H1 (cell line): ENCODE measurements at regions not wholly inside any gene's neighbourhood (a gene's known extent, or its start where the extent isn't known, plus 50 kb on each side); places are given as distances from the start of the nearest gene placed in this dataset.

Experiments used
- BRCA1 ChIP-seq: IDR thresholded peaks from 2 replicates; pipeline ENCODE4 v1.6.1; 2012; ENCODE audit warnings: low read depth, low read length, improper control_type of control experiment
- CHD2 ChIP-seq: IDR thresholded peaks from 2 replicates; pipeline ENCODE4 v1.6.1; 2012; ENCODE audit warnings: low read length, improper control_type of control experiment
- CTCF ChIP-seq, 3 experiments: IDR thresholded peaks; 1 replicate in 2 of 3; 2 replicates in 1 of 3; pipeline versions ENCODE4 v1.5.1 to v1.6.1; 2011; ENCODE audit warnings: low read length in 3 of 3, mild to moderate bottlenecking in 3 of 3, inconsistent platforms in 2 of 3, low read depth in 1 of 3, moderate library complexity in 1 of 3; ENCODE audit not compliant: insufficient read depth in 1 of 3; ENCODE audit errors: control extremely low read depth in 1 of 3
- JUND ChIP-seq: IDR thresholded peaks from 2 replicates; pipeline ENCODE4 v1.6.1; 2011; ENCODE audit warnings: mild to moderate bottlenecking, improper control_type of control experiment, low read length
- RFX5 ChIP-seq: IDR thresholded peaks from 2 replicates; pipeline ENCODE4 v1.6.1; 2011; ENCODE audit warnings: low read depth, low read length, improper control_type of control experiment, borderline replicate concordance

- TF ChIP-seq CTCF (IDR thresholded peaks at IDR 0.05; ENCODE audit: control extremely low read depth in 1 of 3, insufficient read depth in 1 of 3, low read depth in 1 of 3, low read length in 3 of 3): no peak
- no peak for TF ChIP-seq RFX5
- no peak for TF ChIP-seq BRCA1
- no peak for TF ChIP-seq CHD2
- no peak for TF ChIP-seq JUND
Observed at GRCh38 chr6:11337306-11337705, 104.8 kb upstream of the NEDD9 start (continued).
